Left lung (tissue), 4 donors: ENCODE measurements at regions not wholly inside any gene's neighbourhood (a gene's known extent, or its start where the extent isn't known, plus 50 kb on each side); places are given as distances from the start of the nearest gene placed in this dataset.
"Not testable (repeated sequence)": the region's sequence is repeated elsewhere in the genome, so short reads cannot be mapped to it uniquely, and the experiment has no call there.

Experiments
- ATAC-seq: fragments of 200-7000 bp; cut with Tn5 transposase; one replicate; pipeline ENCODE4 v1.9.1; 2020; ENCODE audit warnings: moderate library complexity
- DNase-seq, 4 donors: peaks; one replicate each; pipeline ENCODE4 v3.0.0-alpha.2; 2013 to 2020
- H3K27ac ChIP-seq, 2 donors: fragments of 200-600 bp; sonication (generic) in 1 of 2; one replicate each; pipeline versions ENCODE4 v1.5.0 to v1.8.0; 2020 to 2021
- H3K27me3 ChIP-seq, 2 donors: fragments of 200-600 bp; sonication (generic) in 1 of 2; one replicate each; pipeline versions ENCODE4 v1.5.0 to v1.8.0; 2020 to 2021
- H3K36me3 ChIP-seq, 2 donors: fragments of 200-600 bp; sonication (generic) in 1 of 2; one replicate each; pipeline versions ENCODE4 v1.5.0 to v1.8.0; 2020 to 2021
- H3K4me1 ChIP-seq, 2 donors: fragments of 200-600 bp; one replicate each; pipeline ENCODE4 v1.8.0; 2021
- H3K4me3 ChIP-seq, 2 donors: fragments of 200-600 bp; sonication (generic) in 1 of 2; one replicate each; pipeline versions ENCODE4 v1.5.0 to v1.8.0; 2020 to 2021; ENCODE audit warnings: mild to moderate bottlenecking in 1 of 2
- H3K9me3 ChIP-seq, 2 donors: fragments of 200-600 bp; sonication (generic) in 1 of 2; one replicate each; pipeline versions ENCODE4 v1.5.0 to v1.8.0; 2020 to 2021
- intact Hi-C, 2 donors: fragments of 100-400 bp; cut with DNase I; formaldehyde crosslinking; loops; one replicate each; pipeline versions ENCODE4 v1.11.2 to v1.14.2; 2022
- TF ChIP-seq, protein P1 (sequence below), 2 donors: fragments of 200-600 bp; sonication (generic) in 1 of 2; IDR thresholded peaks; one replicate each; pipeline versions ENCODE4 v1.5.0 to v1.8.0; 2021; ENCODE audit warnings: antibody characterized with exemption in 2 of 2
- donor health status: DM: no; HTN: yes; CAD: no.
- donor health status: DM: no; HTN: no; CAD: no.

DNA sequence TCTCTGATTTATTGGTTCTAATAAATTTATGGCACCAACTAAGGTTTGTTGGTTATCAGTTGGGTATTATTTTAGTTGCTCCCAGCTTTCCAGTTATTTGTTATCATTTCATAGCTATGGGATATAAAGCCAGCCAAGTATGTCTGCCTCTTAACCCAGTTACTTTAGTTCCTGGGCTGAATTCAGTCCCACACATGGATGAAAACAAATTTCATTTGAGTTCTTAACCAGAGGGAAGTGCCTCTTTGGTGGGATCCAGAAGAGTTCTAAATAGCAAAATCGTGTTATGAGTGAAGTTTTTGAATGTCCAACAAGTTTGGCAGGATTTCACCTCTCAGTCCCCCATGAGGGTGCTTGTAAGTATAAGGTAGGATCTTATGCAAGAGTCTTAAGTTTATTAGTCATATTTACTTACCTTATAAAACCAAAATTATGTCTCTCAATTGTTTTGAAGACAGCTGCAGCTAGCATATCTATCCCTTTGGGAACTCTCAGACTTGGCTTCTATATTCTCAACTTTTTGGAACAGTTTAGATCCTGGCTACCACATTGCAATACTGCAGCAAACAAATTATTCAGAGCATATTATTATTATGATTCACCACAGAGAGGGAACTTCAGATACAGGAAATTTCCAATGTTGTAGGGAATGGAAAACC is 683.6 kb downstream of the BCKDHB start:
- peaks cover 0 to 10% of the 10 kb centered on the region in 2 donors for H3K9me3 ChIP-seq
- H3K4me1 ChIP-seq = peaks cover 0 to 3% of the 10 kb centered on the region in 2 donors
- H3K36me3 ChIP-seq = no peaks in the 10 kb centered on the region
- intact Hi-C loops = no loop called here
- no peaks in the 10 kb centered on the region for H3K27me3 ChIP-seq
- DNase-seq = no peak
- ATAC-seq = peak; percentile 76
- no peak overlapping the region for H3K4me3 ChIP-seq
- H3K27ac ChIP-seq = peak overlapping the region; percentile 16 to 53
- TF ChIP-seq, protein P1, sequence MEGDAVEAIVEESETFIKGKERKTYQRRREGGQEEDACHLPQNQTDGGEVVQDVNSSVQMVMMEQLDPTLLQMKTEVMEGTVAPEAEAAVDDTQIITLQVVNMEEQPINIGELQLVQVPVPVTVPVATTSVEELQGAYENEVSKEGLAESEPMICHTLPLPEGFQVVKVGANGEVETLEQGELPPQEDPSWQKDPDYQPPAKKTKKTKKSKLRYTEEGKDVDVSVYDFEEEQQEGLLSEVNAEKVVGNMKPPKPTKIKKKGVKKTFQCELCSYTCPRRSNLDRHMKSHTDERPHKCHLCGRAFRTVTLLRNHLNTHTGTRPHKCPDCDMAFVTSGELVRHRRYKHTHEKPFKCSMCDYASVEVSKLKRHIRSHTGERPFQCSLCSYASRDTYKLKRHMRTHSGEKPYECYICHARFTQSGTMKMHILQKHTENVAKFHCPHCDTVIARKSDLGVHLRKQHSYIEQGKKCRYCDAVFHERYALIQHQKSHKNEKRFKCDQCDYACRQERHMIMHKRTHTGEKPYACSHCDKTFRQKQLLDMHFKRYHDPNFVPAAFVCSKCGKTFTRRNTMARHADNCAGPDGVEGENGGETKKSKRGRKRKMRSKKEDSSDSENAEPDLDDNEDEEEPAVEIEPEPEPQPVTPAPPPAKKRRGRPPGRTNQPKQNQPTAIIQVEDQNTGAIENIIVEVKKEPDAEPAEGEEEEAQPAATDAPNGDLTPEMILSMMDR (IDR thresholded peaks at IDR 0.05) = no peak

DNA sequence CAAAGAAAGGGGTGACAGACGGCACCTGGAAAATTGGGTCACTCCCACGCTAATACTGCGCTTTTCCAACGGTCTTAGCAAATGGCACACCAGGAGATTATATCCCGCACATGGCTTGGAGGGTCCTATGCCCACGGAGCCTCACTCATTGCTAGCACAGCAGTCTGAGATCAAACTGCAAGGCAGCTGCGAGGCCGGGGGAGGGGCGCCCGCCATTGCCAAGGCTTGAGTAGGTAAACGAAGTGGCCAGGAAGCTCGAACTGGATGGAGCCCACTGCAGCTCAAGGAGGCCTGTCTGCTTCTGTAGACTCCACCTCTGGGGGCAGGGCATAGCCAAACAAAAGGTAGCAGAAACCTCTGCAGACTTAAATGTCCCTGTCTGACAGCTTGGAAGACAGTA is 676.8 kb downstream of the BCKDHB start:
- H3K27me3 ChIP-seq, H3K4me1 ChIP-seq, H3K27ac ChIP-seq, H3K36me3 ChIP-seq, H3K4me3 ChIP-seq, intact Hi-C loops, ATAC-seq: not testable (repeated sequence)
- DNase-seq = peak in 1 of 4 donors; percentile 43
- H3K9me3 ChIP-seq = peaks cover 0 to 41% of the 10 kb centered on the region in 2 donors

DNA sequence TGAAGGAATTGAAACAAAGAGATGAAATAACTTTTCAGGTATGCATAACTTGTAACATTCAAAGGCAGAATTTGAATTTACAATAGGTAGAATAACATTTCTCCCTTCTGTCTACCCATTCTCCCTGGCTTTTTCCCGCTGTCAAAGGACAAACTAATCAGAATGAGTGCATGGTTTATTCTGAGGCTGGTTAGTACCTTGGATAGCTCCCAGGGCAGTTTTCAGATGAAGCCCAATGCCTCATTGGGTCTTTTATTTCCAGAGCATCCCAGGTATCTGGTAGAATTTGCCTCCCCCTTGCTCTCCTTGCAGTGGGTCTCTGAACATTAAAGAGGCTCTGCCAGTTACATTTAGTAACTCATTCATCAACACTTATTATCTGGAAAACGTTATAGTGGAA is 665.5 kb downstream of the BCKDHB start:
- Histone ChIP-seq H3K9me3 (no peaks in the 10 kb centered on the region), H3K4me3 (no peak overlapping the region), H3K27me3 (no peaks in the 10 kb centered on the region), H3K4me1 (no peaks in the 10 kb centered on the region), H3K36me3 (no peaks in the 10 kb centered on the region), H3K27ac (no peak overlapping the region)
- intact Hi-C loops = no loop called here
- TF ChIP-seq, protein P1 (IDR thresholded peaks at IDR 0.05) = no peak
- ATAC-seq (peak; percentile 34), DNase-seq (peak in 2 of 4 donors; percentile 11 to 13)

DNA sequence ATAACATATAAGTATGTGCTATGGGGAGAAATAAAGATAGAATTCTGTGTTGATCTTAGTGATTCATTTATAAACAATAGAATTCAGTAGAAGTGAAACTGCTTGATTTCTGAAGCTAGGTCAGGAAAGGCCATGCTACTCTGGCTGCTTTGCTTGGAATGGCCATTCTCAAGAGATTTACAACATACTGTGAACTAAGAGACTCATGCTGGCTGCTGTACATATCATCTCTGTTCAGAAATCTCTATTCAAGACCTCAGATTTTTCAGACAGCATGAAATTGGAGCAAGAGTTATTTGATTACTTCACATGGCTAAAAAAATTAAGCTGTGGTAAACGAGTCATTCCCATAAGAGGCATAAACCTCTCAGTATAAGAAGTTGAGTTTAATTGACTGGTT is 662.6 kb downstream of the BCKDHB start:
- H3K36me3 ChIP-seq = no peaks in the 10 kb centered on the region
- no peaks in the 10 kb centered on the region for H3K4me1 ChIP-seq
- no peak overlapping the region for H3K27ac ChIP-seq
- ATAC-seq = no peak
- intact Hi-C loops = no loop called here
- H3K9me3 ChIP-seq = no peaks in the 10 kb centered on the region
- DNase-seq = no peak
- no peak overlapping the region for H3K4me3 ChIP-seq
- TF ChIP-seq, protein P1 (IDR thresholded peaks at IDR 0.05) = no peak
- no peaks in the 10 kb centered on the region for H3K27me3 ChIP-seq

DNA sequence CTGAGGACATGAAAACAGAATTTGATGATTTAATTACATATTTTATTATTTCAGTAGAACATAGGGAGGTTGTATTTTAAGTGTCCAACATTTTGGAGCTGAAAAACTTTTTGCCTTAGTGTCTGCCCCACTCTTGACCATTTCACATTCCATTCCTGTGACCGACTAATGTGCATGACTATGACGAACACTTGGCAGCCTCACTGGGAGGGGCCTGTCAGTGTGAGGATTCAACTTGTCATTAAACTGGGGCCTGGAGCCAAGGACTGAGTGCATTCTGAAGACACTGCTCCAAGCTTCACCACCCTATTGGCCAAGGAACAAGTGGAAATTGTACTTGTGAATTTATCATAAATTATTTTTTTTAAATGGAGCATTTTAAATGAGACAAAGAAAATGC is 661.3 kb downstream of the BCKDHB start:
- no peaks in the 10 kb centered on the region for H3K36me3 ChIP-seq
- no peak overlapping the region for H3K4me3 ChIP-seq
- H3K27ac ChIP-seq = no peak overlapping the region
- intact Hi-C loops = no loop called here
- no peaks in the 10 kb centered on the region for H3K4me1 ChIP-seq
- H3K27me3 ChIP-seq = no peaks in the 10 kb centered on the region
- no peaks in the 10 kb centered on the region for H3K9me3 ChIP-seq
- DNase-seq (peak in 1 of 4 donors; percentile 44), ATAC-seq (peak; percentile 14)
- TF ChIP-seq, protein P1 (IDR thresholded peaks at IDR 0.05) = no peak

DNA sequence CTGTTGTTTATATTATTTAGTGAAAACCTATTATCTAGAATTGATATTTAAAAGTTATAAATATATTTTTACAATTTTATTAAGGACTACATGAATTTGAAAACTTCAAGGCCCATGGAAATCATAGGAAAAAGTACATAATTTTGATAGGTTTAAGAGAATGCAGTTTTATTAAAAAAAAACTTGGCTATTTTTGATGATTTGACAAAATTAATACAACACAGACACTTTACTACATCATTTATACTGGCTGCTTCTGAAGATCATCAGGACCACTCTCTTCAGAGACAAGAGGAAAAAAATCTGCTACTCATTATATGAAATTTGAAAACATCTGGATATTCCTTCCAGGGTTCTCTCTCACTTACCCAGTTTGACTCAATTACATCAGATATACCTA is 637.7 kb downstream of the BCKDHB start:
- no peaks in the 10 kb centered on the region for H3K27me3 ChIP-seq
- TF ChIP-seq, protein P1 (IDR thresholded peaks at IDR 0.05) = no peak
- no peak overlapping the region for H3K4me3 ChIP-seq
- peaks cover 0 to 10% of the 10 kb centered on the region in 2 donors for H3K9me3 ChIP-seq
- H3K4me1 ChIP-seq = no peaks in the 10 kb centered on the region
- ATAC-seq = no peak
- intact Hi-C loops = no loop called here
- no peak overlapping the region for H3K27ac ChIP-seq
- H3K36me3 ChIP-seq = no peaks in the 10 kb centered on the region
- no peak for DNase-seq
